ENCODE measurements at regions not wholly inside any gene's neighbourhood (a gene's known extent, or its start where the extent isn't known, plus 50 kb on each side); places are given as distances from the start of the nearest gene placed in this dataset.

DNA sequence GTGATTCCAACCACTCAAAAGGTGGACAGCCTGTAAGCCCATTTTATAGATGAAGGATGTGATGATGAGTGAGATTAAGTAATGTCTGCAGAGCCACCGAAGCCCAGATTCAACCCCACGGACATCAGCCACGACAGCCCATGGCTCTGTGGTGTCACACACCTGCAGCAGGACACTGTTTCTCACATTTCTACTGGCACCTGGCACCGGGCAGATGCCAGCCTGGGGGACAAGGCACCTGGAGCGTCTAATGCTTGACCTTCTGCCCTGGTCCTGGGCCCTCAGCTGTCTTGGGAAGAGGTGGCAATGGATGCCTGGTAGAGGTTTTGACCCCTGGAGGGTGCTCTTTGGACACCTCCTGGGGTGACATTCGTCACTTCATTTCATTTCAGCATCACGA, 176.3 kb downstream of the ANAPC1 start:
- Histone ChIP-seq H3K27me3 (no peaks in the 10 kb centered on the region), H3K36me3 (no peaks in the 10 kb centered on the region), H3K9me3 (no peaks in the 10 kb centered on the region), H3K27ac (no peak overlapping the region), H3K4me3 (no peak overlapping the region), H3K4me1 (peaks cover 22 to 74% (median 31%) of the 10 kb centered on the region in 3 donors)
- WGBS, 2 donors, result 92 to 100% methylated on average over 2 to 7 of the region's 7 CpGs
- DNase-seq, result no peak
- no peak for TF ChIP-seq POLR2A (IDR thresholded peaks at IDR 0.05)
- TF ChIP-seq, protein P1, sequence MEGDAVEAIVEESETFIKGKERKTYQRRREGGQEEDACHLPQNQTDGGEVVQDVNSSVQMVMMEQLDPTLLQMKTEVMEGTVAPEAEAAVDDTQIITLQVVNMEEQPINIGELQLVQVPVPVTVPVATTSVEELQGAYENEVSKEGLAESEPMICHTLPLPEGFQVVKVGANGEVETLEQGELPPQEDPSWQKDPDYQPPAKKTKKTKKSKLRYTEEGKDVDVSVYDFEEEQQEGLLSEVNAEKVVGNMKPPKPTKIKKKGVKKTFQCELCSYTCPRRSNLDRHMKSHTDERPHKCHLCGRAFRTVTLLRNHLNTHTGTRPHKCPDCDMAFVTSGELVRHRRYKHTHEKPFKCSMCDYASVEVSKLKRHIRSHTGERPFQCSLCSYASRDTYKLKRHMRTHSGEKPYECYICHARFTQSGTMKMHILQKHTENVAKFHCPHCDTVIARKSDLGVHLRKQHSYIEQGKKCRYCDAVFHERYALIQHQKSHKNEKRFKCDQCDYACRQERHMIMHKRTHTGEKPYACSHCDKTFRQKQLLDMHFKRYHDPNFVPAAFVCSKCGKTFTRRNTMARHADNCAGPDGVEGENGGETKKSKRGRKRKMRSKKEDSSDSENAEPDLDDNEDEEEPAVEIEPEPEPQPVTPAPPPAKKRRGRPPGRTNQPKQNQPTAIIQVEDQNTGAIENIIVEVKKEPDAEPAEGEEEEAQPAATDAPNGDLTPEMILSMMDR (IDR thresholded peaks at IDR 0.05), result no peak
- intact Hi-C loops (cut with DNase I), result loop anchor here (10.0 kb wide), 1 partner anchor 593 kb away; no protein-coding TSS in a partner anchor

DNA sequence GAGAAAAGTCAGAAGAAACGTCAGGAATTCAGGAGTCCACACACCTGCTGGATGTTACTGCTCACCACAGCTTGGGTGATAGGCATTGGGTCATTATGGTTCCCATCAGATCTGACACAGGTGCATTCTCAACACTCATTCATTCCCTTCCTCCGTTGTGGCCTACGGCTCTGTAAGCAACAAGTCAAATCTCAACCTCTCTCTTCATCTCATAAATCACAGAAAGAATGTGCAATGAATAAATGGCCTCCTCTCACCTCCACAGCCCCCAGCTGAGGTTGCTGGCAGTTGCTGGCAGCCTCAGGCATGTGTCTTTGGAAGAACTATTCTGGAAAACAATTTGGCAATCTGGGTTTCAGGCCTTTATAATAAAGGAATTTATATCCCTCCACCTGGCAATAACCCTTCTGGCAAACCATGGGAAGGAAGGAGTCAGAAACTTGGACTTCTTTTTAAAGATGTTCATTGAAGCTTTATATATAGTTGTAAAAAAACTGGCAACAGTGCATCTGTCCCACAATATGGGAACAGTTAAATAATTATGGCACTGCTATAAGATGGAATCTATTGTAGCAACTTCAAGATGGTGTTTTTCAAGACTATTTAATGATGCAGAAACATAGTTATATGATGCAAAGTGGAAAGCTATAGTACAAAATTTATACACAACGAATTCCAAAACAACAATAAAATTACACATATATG, 175.4 kb downstream of the ANAPC1 start:
- Histone ChIP-seq H3K9me3 (no peaks in the 10 kb centered on the region), H3K36me3 (no peaks in the 10 kb centered on the region), H3K27ac (no peak overlapping the region), H3K4me1 (peaks cover 22 to 64% (median 30%) of the 10 kb centered on the region in 3 donors), H3K27me3 (no peaks in the 10 kb centered on the region), H3K4me3 (no peak overlapping the region)
- TF ChIP-seq, protein P1 (IDR thresholded peaks at IDR 0.05), result no peak
- no peak for TF ChIP-seq POLR2A (IDR thresholded peaks at IDR 0.05)
- no peak for DNase-seq
- WGBS, 2 donors, result 48 to 59% methylated on average over 4 of the region's 4 CpGs
- intact Hi-C loops (cut with DNase I), result loop anchor here (10.0 kb wide), 1 partner anchor 594 kb away; no protein-coding TSS in a partner anchor

- no peak overlapping the region for H3K4me3 ChIP-seq
- no peak for TF ChIP-seq POLR2A (IDR thresholded peaks at IDR 0.05)
- TF ChIP-seq, protein P1 (IDR thresholded peaks at IDR 0.05), result no peak
- H3K4me1 ChIP-seq, result peaks cover 22 to 60% (median 30%) of the 10 kb centered on the region in 3 donors
- no peaks in the 10 kb centered on the region for H3K27me3 ChIP-seq
- DNase-seq, result no peak
- H3K36me3 ChIP-seq, result no peaks in the 10 kb centered on the region
- no peaks in the 10 kb centered on the region for H3K9me3 ChIP-seq
- intact Hi-C loops (cut with DNase I), result loop anchor here (10.0 kb wide), 1 partner anchor 595 kb away; no protein-coding TSS in a partner anchor
- H3K27ac ChIP-seq, result no peak overlapping the region
- whole genome bisulfite sequencing, 2 donors, result 68 to 86% methylated on average over 3 of the region's 3 CpGs
These were observed 174.7 kb downstream of the ANAPC1 start for GRCh38 chr2:111709321-111709720.

DNA sequence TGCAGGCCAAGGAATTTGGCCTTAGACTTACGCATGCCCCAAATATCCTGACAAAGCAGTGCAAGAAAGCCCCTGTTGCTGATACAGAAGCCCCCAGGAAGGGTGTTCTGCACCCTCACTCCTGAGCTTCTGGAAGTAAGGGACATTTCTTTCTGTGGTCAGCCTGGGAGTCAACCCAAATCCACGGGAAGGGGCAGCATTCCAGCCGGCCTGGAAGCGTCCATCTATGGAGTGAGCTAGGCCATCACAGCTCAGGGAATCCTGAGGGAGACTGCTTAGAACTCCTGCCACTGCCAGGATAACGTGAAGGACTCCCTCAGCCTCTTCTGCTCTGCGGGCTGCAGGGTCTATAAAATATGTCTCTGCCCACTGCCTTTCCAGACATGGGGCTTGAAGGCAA, 173.9 kb downstream of the ANAPC1 start:
- DNase-seq, result no peak
- intact Hi-C loops (cut with DNase I), result no loop called here
- Histone ChIP-seq H3K4me3 (no peak overlapping the region), H3K4me1 (peaks cover 19 to 58% (median 24%) of the 10 kb centered on the region in 3 donors), H3K27me3 (no peaks in the 10 kb centered on the region), H3K36me3 (no peaks in the 10 kb centered on the region), H3K9me3 (no peaks in the 10 kb centered on the region), H3K27ac (no peak overlapping the region)
- 69 to 70% methylated on average over 2 to 5 of the region's 6 CpGs for WGBS, 2 donors
- TF ChIP-seq POLR2A (IDR thresholded peaks at IDR 0.05), result no peak
- TF ChIP-seq, protein P1 (IDR thresholded peaks at IDR 0.05), result no peak

DNA sequence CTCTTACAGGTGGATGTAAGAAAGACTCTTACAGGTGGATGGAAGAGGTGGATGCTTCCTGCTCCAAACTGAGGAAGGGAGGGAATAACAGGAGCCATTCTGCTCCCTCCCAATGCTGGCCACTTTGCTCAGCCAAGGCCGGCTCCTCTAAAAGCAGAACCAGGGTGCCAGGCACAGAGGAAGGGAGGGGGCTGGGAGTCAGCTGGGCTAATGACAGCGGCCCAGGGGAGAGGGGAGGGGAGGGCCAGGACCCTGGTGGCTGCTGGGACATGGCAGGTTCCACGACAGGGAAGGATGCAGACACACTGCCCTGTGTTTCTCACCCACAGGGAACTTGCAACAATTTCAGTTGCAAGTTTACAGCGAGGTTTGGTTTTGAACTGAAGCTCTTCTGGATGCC, 173.4 kb downstream of the ANAPC1 start:
- H3K4me1 ChIP-seq, result peaks cover 14 to 56% (median 18%) of the 10 kb centered on the region in 3 donors
- DNase-seq, result no peak
- 80 to 83% methylated on average over 4 of the region's 4 CpGs for WGBS, 2 donors
- intact Hi-C loops (cut with DNase I), result no loop called here
- H3K27me3 ChIP-seq, result no peaks in the 10 kb centered on the region
- TF ChIP-seq, protein P1 (IDR thresholded peaks at IDR 0.05), result no peak
- H3K36me3 ChIP-seq, result no peaks in the 10 kb centered on the region
- H3K9me3 ChIP-seq, result no peaks in the 10 kb centered on the region
- no peak overlapping the region for H3K27ac ChIP-seq
- no peak overlapping the region for H3K4me3 ChIP-seq

All from esophagus squamous epithelium (tissue), 5 donors.